MM.1S (cell line): ENCODE measurements at regions not wholly inside any gene's neighbourhood (a gene's known extent, or its start where the extent isn't known, plus 50 kb on each side); places are given as distances from the start of the nearest gene placed in this dataset.

ENCODE experiments used
- CTCF ChIP-seq: fragments of 300-600 bp; sonication (generic); IDR thresholded peaks from 2 replicates; pipeline ENCODE4 v1.5.1; 2016; ENCODE audit warnings: antibody characterized with exemption, low read length, mixed read lengths
- EZH2phosphoT487 ChIP-seq: fragments of 300-600 bp; sonication (generic); IDR thresholded peaks from 2 replicates; pipeline ENCODE4 v1.6.1; 2018; ENCODE audit warnings: antibody characterized with exemption, low read length

- TF ChIP-seq CTCF (no peak), EZH2phosphoT487 (no peak)
These were observed 163.5 kb upstream of the CDH11 start for GRCh38 chr16:65285128-65286048.
